ENCODE measurements at regions not wholly inside any gene's neighbourhood (a gene's known extent, or its start where the extent isn't known, plus 50 kb on each side); places are given as distances from the start of the nearest gene placed in this dataset.

GRCh38 chr7:133139801-133140200, 57.9 kb upstream of the CHCHD3 start:
- TF ChIP-seq CTCF (conservative IDR thresholded peaks at IDR 0.05) (peak; percentile 33), ZFX (IDR thresholded peaks at IDR 0.05) (no peak)

All from C4-2B (cell line).